ENCODE measurements at regions not wholly inside any gene's neighbourhood (a gene's known extent, or its start where the extent isn't known, plus 50 kb on each side); places are given as distances from the start of the nearest gene placed in this dataset.
"Not testable (repeated sequence)": the region's sequence is repeated elsewhere in the genome, so short reads cannot be mapped to it uniquely, and the experiment has no call there.

GRCh38 chr10:44013981-44014380 lies 365.3 kb upstream of the ZNF32 start:
- Mint-ChIP-seq H3K9me3 (no peaks in the 10 kb centered on the region), H3K27me3 (no peaks in the 10 kb centered on the region), H3K27ac (no peak overlapping the region), H3K36me3 (no peaks in the 10 kb centered on the region), H3K4me1 (no peaks in the 10 kb centered on the region), H3K4me3 (no peak overlapping the region)
- ATAC-seq = no peak

- H3K9me3 Mint-ChIP-seq = no peaks in the 10 kb centered on the region
- H3K27me3 Mint-ChIP-seq = no peaks in the 10 kb centered on the region
Measured at GRCh38 chr10:44012921-44013320, 364.2 kb upstream of the ZNF32 start.

GRCh38 chr10:44011603-44011981 lies 362.9 kb upstream of the ZNF32 start:
- Mint-ChIP-seq H3K4me1 (no peaks in the 10 kb centered on the region), H3K4me3 (no peak overlapping the region), H3K36me3 (no peaks in the 10 kb centered on the region), H3K27me3 (no peaks in the 10 kb centered on the region), H3K9me3 (no peaks in the 10 kb centered on the region), H3K27ac (no peak overlapping the region)
- no peak for ATAC-seq

More at GRCh38 chr10:44012921-44013320, 364.2 kb upstream of the ZNF32 start:
- ATAC-seq = no peak
- H3K4me3 Mint-ChIP-seq = no peak overlapping the region
- no peaks in the 10 kb centered on the region for H3K4me1 Mint-ChIP-seq
- no peaks in the 10 kb centered on the region for H3K36me3 Mint-ChIP-seq
- H3K27ac Mint-ChIP-seq = no peak overlapping the region

- Mint-ChIP-seq H3K4me3 (no peak overlapping the region), H3K27ac (no peak overlapping the region), H3K9me3 (no peaks in the 10 kb centered on the region), H3K36me3 (no peaks in the 10 kb centered on the region), H3K27me3 (no peaks in the 10 kb centered on the region), H3K4me1 (no peaks in the 10 kb centered on the region)
- peak; percentile 13 for ATAC-seq
Measured at GRCh38 chr10:44010873-44011602, 362.4 kb upstream of the ZNF32 start.

GRCh38 chr10:44009891-44010632 lies 361.4 kb upstream of the ZNF32 start:
- H3K27ac Mint-ChIP-seq = no peak overlapping the region
- no peak overlapping the region for H3K4me3 Mint-ChIP-seq
- no peaks in the 10 kb centered on the region for H3K36me3 Mint-ChIP-seq
- ATAC-seq = no peak
- H3K9me3 Mint-ChIP-seq = no peaks in the 10 kb centered on the region
- no peaks in the 10 kb centered on the region for H3K4me1 Mint-ChIP-seq
- H3K27me3 Mint-ChIP-seq = no peaks in the 10 kb centered on the region

- Mint-ChIP-seq H3K36me3 (no peaks in the 10 kb centered on the region), H3K9me3 (no peaks in the 10 kb centered on the region), H3K27me3 (no peaks in the 10 kb centered on the region), H3K4me1 (no peaks in the 10 kb centered on the region), H3K27ac (no peak overlapping the region), H3K4me3 (no peak overlapping the region)
- no peak for ATAC-seq
Measured at GRCh38 chr10:44008917-44009709, 360.4 kb upstream of the ZNF32 start.

GRCh38 chr10:44008270-44008916 lies 359.7 kb upstream of the ZNF32 start:
- Mint-ChIP-seq H3K36me3 (no peaks in the 10 kb centered on the region), H3K4me1 (no peaks in the 10 kb centered on the region), H3K9me3 (no peaks in the 10 kb centered on the region), H3K27ac (no peak overlapping the region), H3K27me3 (no peaks in the 10 kb centered on the region), H3K4me3 (no peak overlapping the region)
- no peak for ATAC-seq

- Mint-ChIP-seq H3K4me1 (no peaks in the 10 kb centered on the region), H3K4me3 (no peak overlapping the region), H3K27me3 (no peaks in the 10 kb centered on the region), H3K9me3 (no peaks in the 10 kb centered on the region), H3K27ac (no peak overlapping the region), H3K36me3 (no peaks in the 10 kb centered on the region)
- no peak for ATAC-seq
Measured at GRCh38 chr10:44006771-44007170, 358.1 kb upstream of the ZNF32 start.

GRCh38 chr10:44005788-44006099 lies 357.1 kb upstream of the ZNF32 start:
- H3K27ac Mint-ChIP-seq = no peak overlapping the region
- H3K4me1 Mint-ChIP-seq = no peaks in the 10 kb centered on the region
- H3K9me3 Mint-ChIP-seq = no peaks in the 10 kb centered on the region
- H3K4me3 Mint-ChIP-seq = no peak overlapping the region
- no peaks in the 10 kb centered on the region for H3K36me3 Mint-ChIP-seq
- ATAC-seq = no peak
- no peaks in the 10 kb centered on the region for H3K27me3 Mint-ChIP-seq

- peak; percentile 36 for ATAC-seq
- Mint-ChIP-seq H3K9me3 (no peaks in the 10 kb centered on the region), H3K36me3 (no peaks in the 10 kb centered on the region)
Measured at GRCh38 chr10:44004913-44005787, 356.5 kb upstream of the ZNF32 start.

GRCh38 chr10:43998021-43998809 lies 349.5 kb upstream of the ZNF32 start:
- no peaks in the 10 kb centered on the region for H3K4me1 Mint-ChIP-seq
- H3K27ac Mint-ChIP-seq = no peak overlapping the region
- peaks cover 7% of the 10 kb centered on the region for H3K9me3 Mint-ChIP-seq
- H3K27me3 Mint-ChIP-seq = peaks cover 7% of the 10 kb centered on the region
- H3K4me3 Mint-ChIP-seq = no peak overlapping the region
- H3K36me3 Mint-ChIP-seq = no peaks in the 10 kb centered on the region
- no peak for ATAC-seq

More at GRCh38 chr10:44004913-44005787, 356.5 kb upstream of the ZNF32 start:
- Mint-ChIP-seq H3K4me1 (no peaks in the 10 kb centered on the region), H3K27me3 (no peaks in the 10 kb centered on the region), H3K4me3 (no peak overlapping the region), H3K27ac (no peak overlapping the region)

GRCh38 chr10:43997330-43997729 lies 348.6 kb upstream of the ZNF32 start:
- H3K27ac Mint-ChIP-seq = no peak overlapping the region
- H3K9me3 Mint-ChIP-seq = peaks cover 7% of the 10 kb centered on the region
- no peaks in the 10 kb centered on the region for H3K4me1 Mint-ChIP-seq
- H3K36me3 Mint-ChIP-seq = no peaks in the 10 kb centered on the region
- peaks cover 7% of the 10 kb centered on the region for H3K27me3 Mint-ChIP-seq
- H3K4me3 Mint-ChIP-seq = no peak overlapping the region
- ATAC-seq = no peak

- Mint-ChIP-seq H3K4me3 (no peak overlapping the region), H3K27ac (no peak overlapping the region), H3K9me3 (peaks cover 18% of the 10 kb centered on the region), H3K36me3 (no peaks in the 10 kb centered on the region), H3K4me1 (no peaks in the 10 kb centered on the region), H3K27me3 (peaks cover 7% of the 10 kb centered on the region)
- no peak for ATAC-seq
Measured at GRCh38 chr10:43994539-43994938, 345.9 kb upstream of the ZNF32 start.

GRCh38 chr10:43992816-43993215 lies 344.1 kb upstream of the ZNF32 start:
- not testable (repeated sequence) for H3K4me3 Mint-ChIP-seq, H3K27me3 Mint-ChIP-seq, H3K27ac Mint-ChIP-seq, ATAC-seq, H3K4me1 Mint-ChIP-seq, H3K36me3 Mint-ChIP-seq
- peaks cover 22% of the 10 kb centered on the region for H3K9me3 Mint-ChIP-seq
